Activated T-cell treated with anti-CD3 and anti-CD28 coated beads, Interleukin-2, amount 50 U/mL, for 48 hours (primary cell): ENCODE measurements at regions not wholly inside any gene's neighbourhood (a gene's known extent, or its start where the extent isn't known, plus 50 kb on each side); places are given as distances from the start of the nearest gene placed in this dataset.

Source experiments
- DNase-seq, 2 experiments: peaks; one replicate each; pipeline ENCODE4 v3.0.0-alpha.2; 2020

- no peak for DNase-seq
Observed at GRCh38 chr11:34564406-34564805, 50.8 kb upstream of the ELF5 start.

DNA sequence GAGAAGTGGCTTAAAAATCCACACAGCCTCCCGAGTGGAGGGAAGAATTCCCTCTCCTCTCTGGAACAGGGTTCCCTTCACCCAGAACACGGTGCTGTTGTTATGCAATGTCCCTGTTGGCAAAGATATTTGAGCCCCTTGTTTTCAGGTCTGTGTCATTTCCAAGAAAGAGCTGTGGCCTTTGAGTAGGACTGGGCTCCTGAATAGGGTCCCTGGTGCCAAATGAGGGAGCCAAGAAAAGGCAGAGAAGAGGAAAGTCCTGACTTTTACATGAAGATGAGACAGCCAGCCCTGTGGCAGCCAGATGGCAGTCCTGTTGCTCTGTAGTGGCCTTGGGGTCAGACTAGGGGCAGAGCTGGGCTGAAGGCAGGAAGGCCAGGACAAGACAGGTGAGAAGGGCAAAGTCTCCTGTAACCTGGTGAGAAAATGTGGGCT is 51.2 kb upstream of the ELF5 start:
- DNase-seq, result no peak

GRCh38 chr11:34565417-34566207 is 52.0 kb upstream of the ELF5 start:
- peak; percentile 30 to 35 for DNase-seq

GRCh38 chr11:34566208-34566551 is 52.6 kb upstream of the ELF5 start:
- DNase-seq, result no peak

- no peak for DNase-seq
Observed at GRCh38 chr11:34566736-34567135, 53.1 kb upstream of the ELF5 start.

GRCh38 chr11:34567733-34568132 is 53.2 kb upstream of the EHF start:
- no peak for DNase-seq

DNA sequence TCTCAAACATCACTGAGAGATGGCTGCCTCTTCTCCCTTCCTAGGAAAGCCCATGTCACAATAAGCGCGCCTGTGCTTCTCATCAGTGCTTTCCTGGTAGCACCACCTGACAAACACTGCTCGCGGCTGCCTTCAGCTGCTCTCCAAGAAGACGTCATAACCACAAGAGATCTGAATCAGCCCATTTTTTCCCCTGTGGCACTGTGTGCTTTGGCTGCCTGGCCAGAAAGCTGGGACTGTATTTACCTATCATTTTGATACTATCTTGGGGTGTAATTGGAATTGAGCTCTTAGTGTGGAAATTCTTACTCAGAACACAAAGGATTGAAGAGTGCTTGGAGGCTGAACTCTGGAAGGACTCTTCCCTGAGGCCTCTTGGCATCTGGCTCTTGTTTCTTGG is 50.3 kb upstream of the EHF start:
- peak in 1 of 2 experiments; percentile 44 for DNase-seq
